ENCODE measurements at regions not wholly inside any gene's neighbourhood (a gene's known extent, or its start where the extent isn't known, plus 50 kb on each side); places are given as distances from the start of the nearest gene placed in this dataset.

DNA sequence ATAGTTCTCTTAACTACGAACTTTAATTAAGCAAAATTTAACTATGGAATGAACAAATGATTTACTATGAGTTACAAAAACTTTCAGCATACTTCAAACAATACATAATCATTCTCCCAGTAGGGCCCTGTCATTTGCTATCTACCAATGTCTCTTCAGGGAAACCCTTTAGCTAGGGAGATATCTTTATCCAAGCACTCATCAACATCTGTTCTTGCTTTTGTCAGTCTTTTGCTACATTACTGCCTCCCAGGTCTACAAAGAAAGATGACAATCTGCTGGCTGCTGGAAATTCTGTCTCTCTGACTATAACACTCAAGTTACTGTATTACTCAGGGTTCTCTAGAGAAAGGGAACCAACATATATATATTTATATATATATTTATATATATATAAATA lies 1626.3 kb upstream of the CELF4 start (continued):
- TF ChIP-seq, protein P1, sequence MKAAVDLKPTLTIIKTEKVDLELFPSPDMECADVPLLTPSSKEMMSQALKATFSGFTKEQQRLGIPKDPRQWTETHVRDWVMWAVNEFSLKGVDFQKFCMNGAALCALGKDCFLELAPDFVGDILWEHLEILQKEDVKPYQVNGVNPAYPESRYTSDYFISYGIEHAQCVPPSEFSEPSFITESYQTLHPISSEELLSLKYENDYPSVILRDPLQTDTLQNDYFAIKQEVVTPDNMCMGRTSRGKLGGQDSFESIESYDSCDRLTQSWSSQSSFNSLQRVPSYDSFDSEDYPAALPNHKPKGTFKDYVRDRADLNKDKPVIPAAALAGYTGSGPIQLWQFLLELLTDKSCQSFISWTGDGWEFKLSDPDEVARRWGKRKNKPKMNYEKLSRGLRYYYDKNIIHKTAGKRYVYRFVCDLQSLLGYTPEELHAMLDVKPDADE (IDR thresholded peaks at IDR 0.05): no peak
- TF ChIP-seq POLR2AphosphoS5 (IDR thresholded peaks at IDR 0.05; ENCODE audit: low read depth) (no peak), NANOG (IDR thresholded peaks at IDR 0.05; ENCODE audit: borderline replicate concordance) (no peak)

DNA sequence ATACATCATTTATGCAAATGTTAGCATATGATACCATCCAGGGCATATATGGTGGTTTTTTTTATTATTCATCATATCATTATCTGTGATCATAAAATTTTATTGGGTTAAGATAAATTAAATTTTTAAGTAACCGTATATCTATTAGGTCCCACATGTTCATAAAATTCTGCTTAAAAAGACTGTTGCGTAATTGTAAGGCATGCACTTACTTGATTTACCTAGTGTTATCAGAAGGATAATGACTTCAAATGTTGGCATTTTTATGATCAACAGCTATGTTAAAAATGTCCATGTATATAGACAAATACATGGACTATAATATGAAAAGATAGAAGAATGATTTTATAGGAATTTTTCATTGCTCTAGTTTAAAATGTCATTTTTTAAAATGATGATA lies 1625.5 kb upstream of the CELF4 start:
- Mint-ChIP-seq H3K9me3 (no peaks in the 10 kb centered on the region), H3K36me3 (ENCODE audit: low read depth) (no peaks in the 10 kb centered on the region), H3K4me3 (no peak overlapping the region), H3K4me1 (peaks cover 8% of the 10 kb centered on the region; the same call in 2 of the 3 replicates), H3K27ac (no peak overlapping the region), H3K27me3 (ENCODE audit: insufficient read depth, low read depth, poor library complexity) (no peaks in the 10 kb centered on the region)
- H3K27me3 ChIP-seq (ENCODE audit: insufficient read depth): no peaks in the 10 kb centered on the region
- H3F3A ChIP-seq (replicated peaks; ENCODE audit: low read depth): no peaks in the 10 kb centered on the region
- H3K4me2 ChIP-seq: no peak overlapping the region
- H3K9me2 ChIP-seq (ENCODE audit: insufficient read depth): no peaks in the 10 kb centered on the region
- no peaks in the 10 kb centered on the region for H3K4me1 ChIP-seq (ENCODE audit: insufficient read depth)
- no peak overlapping the region for H3K27ac ChIP-seq (ENCODE audit: low read depth)
- H4K20me1 ChIP-seq (replicated peaks; ENCODE audit: insufficient read depth): no peaks in the 10 kb centered on the region
- H3K4me3 ChIP-seq: no peak overlapping the region
- ATAC-seq (no peak), DNase-seq (ENCODE audit: low spot score) (no peak)
- no peaks in the 10 kb centered on the region for H3K79me2 ChIP-seq (replicated peaks; ENCODE audit: insufficient read depth)
- no peaks in the 10 kb centered on the region for H3K36me3 ChIP-seq (ENCODE audit: insufficient read depth)
- no peak overlapping the region for H2AFZ ChIP-seq
- TF ChIP-seq, protein P2, sequence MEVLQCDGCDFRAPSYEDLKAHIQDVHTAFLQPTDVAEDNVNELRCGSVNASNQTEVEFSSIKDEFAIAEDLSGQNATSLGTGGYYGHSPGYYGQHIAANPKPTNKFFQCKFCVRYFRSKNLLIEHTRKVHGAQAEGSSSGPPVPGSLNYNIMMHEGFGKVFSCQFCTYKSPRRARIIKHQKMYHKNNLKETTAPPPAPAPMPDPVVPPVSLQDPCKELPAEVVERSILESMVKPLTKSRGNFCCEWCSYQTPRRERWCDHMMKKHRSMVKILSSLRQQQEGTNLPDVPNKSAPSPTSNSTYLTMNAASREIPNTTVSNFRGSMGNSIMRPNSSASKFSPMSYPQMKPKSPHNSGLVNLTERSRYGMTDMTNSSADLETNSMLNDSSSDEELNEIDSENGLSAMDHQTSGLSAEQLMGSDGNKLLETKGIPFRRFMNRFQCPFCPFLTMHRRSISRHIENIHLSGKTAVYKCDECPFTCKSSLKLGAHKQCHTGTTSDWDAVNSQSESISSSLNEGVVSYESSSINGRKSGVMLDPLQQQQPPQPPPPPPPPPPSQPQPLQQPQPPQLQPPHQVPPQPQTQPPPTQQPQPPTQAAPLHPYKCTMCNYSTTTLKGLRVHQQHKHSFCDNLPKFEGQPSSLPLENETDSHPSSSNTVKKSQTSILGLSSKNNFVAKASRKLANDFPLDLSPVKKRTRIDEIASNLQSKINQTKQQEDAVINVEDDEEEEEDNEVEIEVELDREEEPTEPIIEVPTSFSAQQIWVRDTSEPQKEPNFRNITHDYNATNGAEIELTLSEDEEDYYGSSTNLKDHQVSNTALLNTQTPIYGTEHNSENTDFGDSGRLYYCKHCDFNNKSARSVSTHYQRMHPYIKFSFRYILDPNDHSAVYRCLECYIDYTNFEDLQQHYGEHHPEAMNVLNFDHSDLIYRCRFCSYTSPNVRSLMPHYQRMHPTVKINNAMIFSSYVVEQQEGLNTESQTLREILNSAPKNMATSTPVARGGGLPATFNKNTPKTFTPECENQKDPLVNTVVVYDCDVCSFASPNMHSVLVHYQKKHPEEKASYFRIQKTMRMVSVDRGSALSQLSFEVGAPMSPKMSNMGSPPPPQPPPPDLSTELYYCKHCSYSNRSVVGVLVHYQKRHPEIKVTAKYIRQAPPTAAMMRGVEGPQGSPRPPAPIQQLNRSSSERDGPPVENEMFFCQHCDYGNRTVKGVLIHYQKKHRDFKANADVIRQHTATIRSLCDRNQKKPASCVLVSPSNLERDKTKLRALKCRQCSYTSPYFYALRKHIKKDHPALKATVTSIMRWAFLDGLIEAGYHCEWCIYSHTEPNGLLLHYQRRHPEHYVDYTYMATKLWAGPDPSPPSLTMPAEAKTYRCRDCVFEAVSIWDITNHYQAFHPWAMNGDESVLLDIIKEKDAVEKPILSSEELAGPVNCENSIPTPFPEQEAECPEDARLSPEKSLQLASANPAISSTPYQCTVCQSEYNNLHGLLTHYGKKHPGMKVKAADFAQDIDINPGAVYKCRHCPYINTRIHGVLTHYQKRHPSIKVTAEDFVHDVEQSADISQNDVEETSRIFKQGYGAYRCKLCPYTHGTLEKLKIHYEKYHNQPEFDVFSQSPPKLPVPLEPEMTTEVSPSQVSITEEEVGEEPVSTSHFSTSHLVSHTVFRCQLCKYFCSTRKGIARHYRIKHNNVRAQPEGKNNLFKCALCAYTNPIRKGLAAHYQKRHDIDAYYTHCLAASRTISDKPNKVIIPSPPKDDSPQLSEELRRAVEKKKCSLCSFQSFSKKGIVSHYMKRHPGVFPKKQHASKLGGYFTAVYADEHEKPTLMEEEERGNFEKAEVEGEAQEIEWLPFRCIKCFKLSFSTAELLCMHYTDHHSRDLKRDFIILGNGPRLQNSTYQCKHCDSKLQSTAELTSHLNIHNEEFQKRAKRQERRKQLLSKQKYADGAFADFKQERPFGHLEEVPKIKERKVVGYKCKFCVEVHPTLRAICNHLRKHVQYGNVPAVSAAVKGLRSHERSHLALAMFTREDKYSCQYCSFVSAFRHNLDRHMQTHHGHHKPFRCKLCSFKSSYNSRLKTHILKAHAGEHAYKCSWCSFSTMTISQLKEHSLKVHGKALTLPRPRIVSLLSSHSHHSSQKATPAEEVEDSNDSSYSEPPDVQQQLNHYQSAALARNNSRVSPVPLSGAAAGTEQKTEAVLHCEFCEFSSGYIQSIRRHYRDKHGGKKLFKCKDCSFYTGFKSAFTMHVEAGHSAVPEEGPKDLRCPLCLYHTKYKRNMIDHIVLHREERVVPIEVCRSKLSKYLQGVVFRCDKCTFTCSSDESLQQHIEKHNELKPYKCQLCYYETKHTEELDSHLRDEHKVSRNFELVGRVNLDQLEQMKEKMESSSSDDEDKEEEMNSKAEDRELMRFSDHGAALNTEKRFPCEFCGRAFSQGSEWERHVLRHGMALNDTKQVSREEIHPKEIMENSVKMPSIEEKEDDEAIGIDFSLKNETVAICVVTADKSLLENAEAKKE (CRISPR knock-in tag; IDR thresholded peaks at IDR 0.05): no peak
- TF ChIP-seq EZH2phosphoT487 (IDR thresholded peaks at IDR 0.05; ENCODE audit: unreplicated experiment) (no peak), ZNF114 (CRISPR knock-in tag; IDR thresholded peaks at IDR 0.05) (no peak), POLR2AphosphoS5 (IDR thresholded peaks at IDR 0.05; ENCODE audit: low read depth) (no peak)
- TF ChIP-seq, protein P3, sequence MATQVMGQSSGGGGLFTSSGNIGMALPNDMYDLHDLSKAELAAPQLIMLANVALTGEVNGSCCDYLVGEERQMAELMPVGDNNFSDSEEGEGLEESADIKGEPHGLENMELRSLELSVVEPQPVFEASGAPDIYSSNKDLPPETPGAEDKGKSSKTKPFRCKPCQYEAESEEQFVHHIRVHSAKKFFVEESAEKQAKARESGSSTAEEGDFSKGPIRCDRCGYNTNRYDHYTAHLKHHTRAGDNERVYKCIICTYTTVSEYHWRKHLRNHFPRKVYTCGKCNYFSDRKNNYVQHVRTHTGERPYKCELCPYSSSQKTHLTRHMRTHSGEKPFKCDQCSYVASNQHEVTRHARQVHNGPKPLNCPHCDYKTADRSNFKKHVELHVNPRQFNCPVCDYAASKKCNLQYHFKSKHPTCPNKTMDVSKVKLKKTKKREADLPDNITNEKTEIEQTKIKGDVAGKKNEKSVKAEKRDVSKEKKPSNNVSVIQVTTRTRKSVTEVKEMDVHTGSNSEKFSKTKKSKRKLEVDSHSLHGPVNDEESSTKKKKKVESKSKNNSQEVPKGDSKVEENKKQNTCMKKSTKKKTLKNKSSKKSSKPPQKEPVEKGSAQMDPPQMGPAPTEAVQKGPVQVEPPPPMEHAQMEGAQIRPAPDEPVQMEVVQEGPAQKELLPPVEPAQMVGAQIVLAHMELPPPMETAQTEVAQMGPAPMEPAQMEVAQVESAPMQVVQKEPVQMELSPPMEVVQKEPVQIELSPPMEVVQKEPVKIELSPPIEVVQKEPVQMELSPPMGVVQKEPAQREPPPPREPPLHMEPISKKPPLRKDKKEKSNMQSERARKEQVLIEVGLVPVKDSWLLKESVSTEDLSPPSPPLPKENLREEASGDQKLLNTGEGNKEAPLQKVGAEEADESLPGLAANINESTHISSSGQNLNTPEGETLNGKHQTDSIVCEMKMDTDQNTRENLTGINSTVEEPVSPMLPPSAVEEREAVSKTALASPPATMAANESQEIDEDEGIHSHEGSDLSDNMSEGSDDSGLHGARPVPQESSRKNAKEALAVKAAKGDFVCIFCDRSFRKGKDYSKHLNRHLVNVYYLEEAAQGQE (IDR thresholded peaks at IDR 0.05; ENCODE audit: unreplicated experiment): no peak

All from GM23338 (cell line).